Body of pancreas (tissue), 4 donors: ENCODE measurements at regions not wholly inside any gene's neighbourhood (a gene's known extent, or its start where the extent isn't known, plus 50 kb on each side); places are given as distances from the start of the nearest gene placed in this dataset.
A peak's percentile ranks its signal among the peaks of the same experiment; 100 is the strongest.

Source experiments
- ATAC-seq: fragments of 150-250 bp; one replicate; pipeline ENCODE4 v1.9.1; 2016
- DNase-seq, 4 donors: peaks; one replicate each; pipeline ENCODE4 v3.0.0-alpha.2; 2019
- H3K27ac ChIP-seq, 4 donors: fragments of 200-600 bp; sonication (generic); 1 replicate in 3 of 4; 2 replicates in 1 of 4; pipeline versions ENCODE4 v1.5.1 to v1.6.1; 2016 to 2019; ENCODE audit warnings: mild to moderate bottlenecking in 1 of 4, mixed read lengths in 1 of 4, moderate library complexity in 1 of 4
- H3K27me3 ChIP-seq, 2 donors: fragments of 200-600 bp; sonication (generic); one replicate each; pipeline ENCODE4 v1.6.0; 2016; ENCODE audit warnings: mild to moderate bottlenecking in 1 of 2
- H3K36me3 ChIP-seq, 2 donors: fragments of 200-600 bp; sonication (generic); replicated peaks in 1 of 2; 2 replicates each; pipeline ENCODE4 v1.5.1; 2016; ENCODE audit warnings: low read depth in 2 of 2; ENCODE audit not compliant: insufficient read depth in 1 of 2
- H3K4me1 ChIP-seq: fragments of 200-600 bp; sonication (generic); one replicate; pipeline ENCODE4 v1.6.0; 2016
- H3K4me3 ChIP-seq, 2 donors: fragments of 200-600 bp; sonication (generic); 1 replicate in 1 of 2; 2 replicates in 1 of 2; pipeline ENCODE4 v1.5.1; 2016 to 2019
- H3K9me3 ChIP-seq, 3 donors: fragments of 200-600 bp; sonication (generic); 1 replicate in 2 of 3; 2 replicates in 1 of 3; pipeline ENCODE4 v1.5.1; 2016
- CTCF ChIP-seq, 7 experiments: fragments of 450-650 bp in 4 of 7; fragments of 200-600 bp in 3 of 7; sonication (generic) in 3 of 7; IDR thresholded peaks; one replicate each; pipeline ENCODE4 v1.5.1; 2016 to 2019; ENCODE audit warnings: antibody characterized with exemption in 7 of 7
- POLR2A ChIP-seq, 3 donors: fragments of 450-650 bp; IDR thresholded peaks; one replicate each; pipeline ENCODE4 v1.6.1; 2016; ENCODE audit warnings: antibody characterized with exemption in 3 of 3, mild to moderate bottlenecking in 2 of 3
- WGBS, 2 donors: methylation state at CpG; one replicate each; pipeline ENCODE4 v1.1.5; 2017; 5-methylcytosine and 5-hydroxymethylcytosine counted together
- intact Hi-C: fragments of 100-400 bp; cut with DNase I; formaldehyde crosslinking; loops from one replicate; pipeline ENCODE4 v1.15.1; 2023

GRCh38 chr3:132220986-132221385 lies 96.2 kb upstream of the ACP3 start:
- DNase-seq (no peak), ATAC-seq (no peak)
- Histone ChIP-seq H3K27ac (no peak overlapping the region), H3K36me3 (no peaks in the 10 kb centered on the region), H3K4me1 (peaks cover 9% of the 10 kb centered on the region), H3K4me3 (no peak overlapping the region), H3K9me3 (no peaks in the 10 kb centered on the region), H3K27me3 (no peaks in the 10 kb centered on the region)
- intact Hi-C loops: no loop called here
- TF ChIP-seq CTCF (IDR thresholded peaks at IDR 0.05): no peak
- no peak for TF ChIP-seq POLR2A (IDR thresholded peaks at IDR 0.05)
- WGBS, 2 donors: 64 to 65% methylated on average over 4 of the region's 4 CpGs

GRCh38 chr3:132222868-132223538 lies 94.2 kb upstream of the ACP3 start:
- H3K27ac ChIP-seq: no peak overlapping the region
- H3K27me3 ChIP-seq: no peaks in the 10 kb centered on the region
- WGBS, 2 donors: 41% methylated on average over 6 of the region's 6 CpGs
- intact Hi-C loops: no loop called here
- peak in 3 of 4 donors; percentile 15 to 29 (median 20) for DNase-seq
- H3K4me1 ChIP-seq: peaks cover 9% of the 10 kb centered on the region
- H3K4me3 ChIP-seq: no peak overlapping the region
- H3K9me3 ChIP-seq: no peaks in the 10 kb centered on the region
- no peaks in the 10 kb centered on the region for H3K36me3 ChIP-seq
- no peak for ATAC-seq
- TF ChIP-seq CTCF (IDR thresholded peaks at IDR 0.05) (no peak), POLR2A (IDR thresholded peaks at IDR 0.05) (no peak)

GRCh38 chr3:132225664-132226063 lies 91.5 kb upstream of the ACP3 start:
- no peak for ATAC-seq
- no peak for DNase-seq

GRCh38 chr3:132228923-132229322 lies 88.3 kb upstream of the ACP3 start:
- intact Hi-C loops: no loop called here
- Histone ChIP-seq H3K4me1 (no peaks in the 10 kb centered on the region), H3K27me3 (no peaks in the 10 kb centered on the region), H3K4me3 (no peak overlapping the region), H3K27ac (no peak overlapping the region), H3K9me3 (no peaks in the 10 kb centered on the region), H3K36me3 (no peaks in the 10 kb centered on the region)
- WGBS, 2 donors: 46 to 51% methylated on average over 3 of the region's 3 CpGs
- ATAC-seq (no peak), DNase-seq (no peak)
- TF ChIP-seq POLR2A (IDR thresholded peaks at IDR 0.05) (no peak), CTCF (IDR thresholded peaks at IDR 0.05) (no peak)

More at GRCh38 chr3:132225664-132226063, 91.5 kb upstream of the ACP3 start:
- no peak overlapping the region for H3K4me3 ChIP-seq
- 87 to 93% methylated on average over 2 of the region's 2 CpGs for WGBS, 2 donors
- no peaks in the 10 kb centered on the region for H3K27me3 ChIP-seq
- intact Hi-C loops: no loop called here
- H3K4me1 ChIP-seq: peaks cover 9% of the 10 kb centered on the region
- no peaks in the 10 kb centered on the region for H3K36me3 ChIP-seq
- no peak for TF ChIP-seq CTCF (IDR thresholded peaks at IDR 0.05)
- H3K27ac ChIP-seq: no peak overlapping the region
- H3K9me3 ChIP-seq: no peaks in the 10 kb centered on the region

- no peak overlapping the region for H3K4me3 ChIP-seq
- TF ChIP-seq POLR2A (IDR thresholded peaks at IDR 0.05) (no peak), CTCF (IDR thresholded peaks at IDR 0.05) (no peak)
- no peaks in the 10 kb centered on the region for H3K9me3 ChIP-seq
- no peak overlapping the region for H3K27ac ChIP-seq
- no peak for ATAC-seq
- intact Hi-C loops: no loop called here
- H3K27me3 ChIP-seq: no peaks in the 10 kb centered on the region
- WGBS, 2 donors: 84 to 92% methylated on average over 2 of the region's 2 CpGs
- no peaks in the 10 kb centered on the region for H3K4me1 ChIP-seq
- no peak for DNase-seq
- H3K36me3 ChIP-seq: no peaks in the 10 kb centered on the region
Measured at GRCh38 chr3:132229641-132230040, 87.6 kb upstream of the ACP3 start.
